ENCODE measurements at regions not wholly inside any gene's neighbourhood (a gene's known extent, or its start where the extent isn't known, plus 50 kb on each side); places are given as distances from the start of the nearest gene placed in this dataset.

DNA sequence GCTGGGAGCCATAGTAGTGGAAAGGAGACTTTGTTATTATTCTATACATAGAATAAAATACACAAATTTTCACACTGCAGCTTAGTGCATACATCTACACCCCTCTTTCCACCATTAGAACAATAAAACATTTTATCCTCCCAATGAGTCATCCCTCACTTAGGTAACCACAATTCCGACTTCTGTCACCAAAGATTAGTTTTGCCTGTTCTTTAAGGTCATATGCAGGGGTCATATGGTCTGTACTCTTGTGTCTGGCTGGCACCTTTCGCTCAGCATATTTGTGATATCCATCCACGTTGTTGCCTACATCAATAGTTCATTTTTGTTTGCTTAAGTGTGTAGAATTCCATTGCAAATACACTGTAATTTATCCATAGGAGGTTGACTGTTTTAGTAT is 399.4 kb downstream of the SHQ1 start:
- WGBS, 2 experiments (ENCODE audit: extremely low coverage in 2 of 2, insufficient read length in 1 of 2), result no CpG with 5 or more reads among the region's 3 CpGs
- Histone ChIP-seq H3K9me3 (ENCODE audit: control insufficient read depth, insufficient read depth, low read length) (no peaks in the 10 kb centered on the region; the same call in 1 of the 2 replicates), H3K9me1 (ENCODE audit: insufficient read depth, low read length) (no peaks in the 10 kb centered on the region; the same call in 1 of the 2 replicates), H2BK5ac (ENCODE audit: low read depth, low read length, poor library complexity, severe bottlenecking) (no peak overlapping the region), H4K5ac (ENCODE audit: low read depth, low read length) (no peak overlapping the region), H3K18ac (ENCODE audit: low read depth, low read length) (no peak overlapping the region), H2AK9ac (replicated peaks; ENCODE audit: low read depth, low read length, poor library complexity) (no peak overlapping the region), H3K79me1 (ENCODE audit: low read depth in 1 of 2, low read length in 2 of 2) (peaks cover 10 to 20% of the 10 kb centered on the region in 2 experiments; a peak in 3 of 4 replicates), H4K91ac (ENCODE audit: insufficient read depth, low read depth, low read length) (no peak overlapping the region), H3K4me3 (ENCODE audit: insufficient read depth, low read depth, low read length) (no peak overlapping the region), H2BK120ac (ENCODE audit: low read depth, low read length) (no peak overlapping the region), H3K36me3 (ENCODE audit: control insufficient read depth, insufficient read depth, low read length) (no peaks in the 10 kb centered on the region), H3K56ac (ENCODE audit: extremely low read depth, insufficient read depth, low read length) (no peak overlapping the region), H3K27ac (ENCODE audit: insufficient read depth, low read length) (no peak overlapping the region), H2BK15ac (ENCODE audit: low read depth, low read length) (no peak overlapping the region), H3K4me2 (ENCODE audit: low read depth, low read length) (no peak overlapping the region), H2AK5ac (ENCODE audit: low read depth, low read length) (no peak overlapping the region), H2BK20ac (ENCODE audit: low read depth, low read length) (no peak overlapping the region), H4K20me1 (ENCODE audit: insufficient read depth, low read length) (peaks cover 25% of the 10 kb centered on the region), H3K4ac (ENCODE audit: low read depth, low read length) (no peak overlapping the region), H2AFZ (replicated peaks; ENCODE audit: low read length, poor library complexity) (no peak overlapping the region), H3K9ac (ENCODE audit: low read depth, low read length) (no peak overlapping the region), H3K23ac (ENCODE audit: low read depth, low read length) (no peak overlapping the region), H3K27me3 (ENCODE audit: control insufficient read depth, insufficient read depth, low read length) (peaks cover 27% of the 10 kb centered on the region), H3K14ac (replicated peaks; ENCODE audit: low read depth, low read length) (no peak overlapping the region), H4K8ac (ENCODE audit: low read depth in 2 of 2, low read length in 2 of 2) (no peak overlapping the region), H3K4me1 (ENCODE audit: control insufficient read depth, insufficient read depth, low read length) (peaks cover 2% of the 10 kb centered on the region; the same call in 1 of the 2 replicates)
- ATAC-seq (ENCODE audit: low read depth) (no peak), DNase-seq (no peak)
- intact Hi-C loops (cut with micrococcal nuclease) (loop anchor here (5.0 to 10.0 kb wide), 5 partner anchors 143 to 572 kb away; partner anchors contain the start of gene GXYLT2), dilution Hi-C loops (cut with HindIII; ENCODE audit: low sequenced_read_pairs, unreplicated experiment) (no loop called here), in situ Hi-C loops (cut with MboI; ENCODE audit: low sequenced_read_pairs) (loop anchor here (25.0 kb wide), 1 partner anchor 638 kb away; no protein-coding TSS in a partner anchor)
- POLR2A ChIA-PET (ENCODE audit: unreplicated experiment), result no interaction called here
- no TSS peak for BruUV-seq (replicated peaks)
- TF ChIP-seq MAFK (IDR thresholded peaks at IDR 0.05; ENCODE audit: low read depth, low read length) (no peak), POLR2A (IDR thresholded peaks at IDR 0.05; ENCODE audit: low read depth, low read length) (no peak), NFE2L2 (IDR thresholded peaks at IDR 0.05; ENCODE audit: low read depth, low read length) (no peak), CEBPB (IDR thresholded peaks at IDR 0.05; ENCODE audit: low read depth, low read length) (no peak), RFX5 (IDR thresholded peaks at IDR 0.05; ENCODE audit: low read depth, low read length) (no peak), RCOR1 (IDR thresholded peaks at IDR 0.05; ENCODE audit: insufficient replicate concordance, low read length) (no peak), FOS (IDR thresholded peaks at IDR 0.05; ENCODE audit: low read depth, low read length) (no peak), SMC3 (IDR thresholded peaks at IDR 0.05; ENCODE audit: low read depth, low read length) (no peak), MXI1 (IDR thresholded peaks at IDR 0.05; ENCODE audit: borderline replicate concordance, low read depth, low read length) (no peak), CHD1 (IDR thresholded peaks at IDR 0.05; ENCODE audit: low read depth, low read length) (no peak), RAD21 (IDR thresholded peaks at IDR 0.05; ENCODE audit: low read length) (no peak), MAZ (IDR thresholded peaks at IDR 0.05; ENCODE audit: borderline replicate concordance, low read depth, low read length) (no peak)
- TF ChIP-seq, protein P1, sequence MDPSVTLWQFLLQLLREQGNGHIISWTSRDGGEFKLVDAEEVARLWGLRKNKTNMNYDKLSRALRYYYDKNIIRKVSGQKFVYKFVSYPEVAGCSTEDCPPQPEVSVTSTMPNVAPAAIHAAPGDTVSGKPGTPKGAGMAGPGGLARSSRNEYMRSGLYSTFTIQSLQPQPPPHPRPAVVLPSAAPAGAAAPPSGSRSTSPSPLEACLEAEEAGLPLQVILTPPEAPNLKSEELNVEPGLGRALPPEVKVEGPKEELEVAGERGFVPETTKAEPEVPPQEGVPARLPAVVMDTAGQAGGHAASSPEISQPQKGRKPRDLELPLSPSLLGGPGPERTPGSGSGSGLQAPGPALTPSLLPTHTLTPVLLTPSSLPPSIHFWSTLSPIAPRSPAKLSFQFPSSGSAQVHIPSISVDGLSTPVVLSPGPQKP (IDR thresholded peaks at IDR 0.05; ENCODE audit: borderline replicate concordance, low read depth, low read length), result no peak
- TF ChIP-seq, protein P2, sequence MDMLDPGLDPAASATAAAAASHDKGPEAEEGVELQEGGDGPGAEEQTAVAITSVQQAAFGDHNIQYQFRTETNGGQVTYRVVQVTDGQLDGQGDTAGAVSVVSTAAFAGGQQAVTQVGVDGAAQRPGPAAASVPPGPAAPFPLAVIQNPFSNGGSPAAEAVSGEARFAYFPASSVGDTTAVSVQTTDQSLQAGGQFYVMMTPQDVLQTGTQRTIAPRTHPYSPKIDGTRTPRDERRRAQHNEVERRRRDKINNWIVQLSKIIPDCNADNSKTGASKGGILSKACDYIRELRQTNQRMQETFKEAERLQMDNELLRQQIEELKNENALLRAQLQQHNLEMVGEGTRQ (IDR thresholded peaks at IDR 0.05; ENCODE audit: low read depth, low read length), result no peak
- CTCF ChIA-PET, result no interaction called here

Measured in IMR-90 (cell line).